Mesendoderm (in vitro differentiated cells): ENCODE measurements at regions not wholly inside any gene's neighbourhood (a gene's known extent, or its start where the extent isn't known, plus 50 kb on each side); places are given as distances from the start of the nearest gene placed in this dataset.
A peak's percentile ranks its signal among the peaks of the same experiment; 100 is the strongest.
"Not testable (repeated sequence)": the region's sequence is repeated elsewhere in the genome, so short reads cannot be mapped to it uniquely, and the experiment has no call there.

Experiments used
- DNase-seq: peaks from one replicate; pipeline ENCODE4 v3.0.0; 2013
- H2AK5ac ChIP-seq: 2 replicates; pipeline ENCODE4 v1.6.1; 2013; ENCODE audit warnings: low read length, inconsistent platforms
- H2BK120ac ChIP-seq: 2 replicates; pipeline ENCODE4 v1.6.1; 2013; ENCODE audit warnings: low read depth, mild to moderate bottlenecking, low read length, moderate library complexity, mixed read lengths
- H2BK15ac ChIP-seq: replicated peaks from 2 replicates; pipeline ENCODE4 v1.6.1; 2013; ENCODE audit warnings: low read depth, mild to moderate bottlenecking, moderate library complexity
- H2BK5ac ChIP-seq: 2 replicates; pipeline ENCODE4 v1.6.1; 2013; ENCODE audit warnings: low read length, inconsistent platforms
- H3K18ac ChIP-seq: 2 replicates; pipeline ENCODE4 v1.6.1; 2013; ENCODE audit warnings: mild to moderate bottlenecking, low read length, mixed read lengths
- H3K23ac ChIP-seq: one replicate; pipeline ENCODE4 v1.6.1; 2013; ENCODE audit warnings: low read length
- H3K27ac ChIP-seq: 2 replicates; pipeline ENCODE4 v1.5.1; 2013; ENCODE audit warnings: low read depth, mild to moderate bottlenecking, inconsistent platforms, low read length, moderate library complexity
- H3K27me3 ChIP-seq: 2 replicates; pipeline ENCODE4 v1.6.1; 2013; ENCODE audit warnings: low read length, control low read depth, mild to moderate bottlenecking, inconsistent platforms; ENCODE audit not compliant: insufficient read depth, poor library complexity
- H3K36me3 ChIP-seq: 2 replicates; pipeline ENCODE4 v1.6.1; 2013; ENCODE audit warnings: low read length, inconsistent platforms; ENCODE audit not compliant: control insufficient read depth, insufficient read depth
- H3K4ac ChIP-seq: one replicate; pipeline ENCODE4 v1.6.1; 2013; ENCODE audit warnings: low read depth, mild to moderate bottlenecking, low read length, moderate library complexity
- H3K4me1 ChIP-seq: 2 replicates; pipeline ENCODE4 v1.6.1; 2013; ENCODE audit warnings: low read depth, low read length, inconsistent platforms; ENCODE audit not compliant: control insufficient read depth
- H3K4me2 ChIP-seq: 2 replicates; pipeline ENCODE4 v1.6.1; 2013; ENCODE audit warnings: low read length
- H3K4me3 ChIP-seq: 2 replicates; pipeline ENCODE4 v1.5.1; 2013; ENCODE audit warnings: mild to moderate bottlenecking, low read length
- H3K56ac ChIP-seq: one replicate; pipeline ENCODE4 v1.6.1; 2013; ENCODE audit warnings: low read length
- H3K79me1 ChIP-seq: 2 replicates; pipeline ENCODE4 v1.6.1; 2013; ENCODE audit warnings: low read length, inconsistent platforms
- H3K79me2 ChIP-seq: 2 replicates; pipeline ENCODE4 v1.6.1; 2013; ENCODE audit warnings: mild to moderate bottlenecking, low read length; ENCODE audit not compliant: control insufficient read depth, insufficient read depth
- H3K9ac ChIP-seq: 2 replicates; pipeline ENCODE4 v1.6.1; 2013; ENCODE audit warnings: low read length, inconsistent platforms
- H4K5ac ChIP-seq: one replicate; pipeline ENCODE4 v1.6.1; 2013; ENCODE audit warnings: low read length
- H4K8ac ChIP-seq: one replicate; pipeline ENCODE4 v1.6.1; 2013; ENCODE audit warnings: low read depth, mild to moderate bottlenecking, control low read depth, low read length, moderate library complexity
- WGBS: extraction: QIAGEN DNeasy Blood & Tissue Kit; methylation state at CpG from one replicate; pipeline ENCODE4 v1.1.7; 2013; ENCODE audit warnings: low lambda C conversion rate, missing lambda C conversion rate; ENCODE audit not compliant: insufficient coverage; ENCODE audit errors: extremely low coverage; 5-methylcytosine and 5-hydroxymethylcytosine counted together

DNA sequence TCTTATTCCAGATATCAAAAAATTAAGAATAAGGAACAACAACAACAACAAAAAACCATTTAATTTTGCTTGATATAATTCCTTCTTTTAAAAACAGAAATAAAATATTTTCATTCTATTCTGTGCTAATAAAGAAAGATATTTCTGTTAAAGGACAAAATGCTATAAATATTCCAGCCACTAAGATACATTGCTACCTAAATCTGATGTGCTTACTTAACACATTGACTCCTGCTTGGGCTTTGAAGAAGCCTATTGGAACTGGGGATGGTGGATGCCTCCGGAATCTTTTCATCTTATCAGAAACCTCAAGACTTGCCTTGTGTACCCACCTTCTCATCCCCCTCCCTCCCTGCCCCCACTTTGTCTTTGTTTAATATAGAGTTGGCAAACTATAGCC is 320.2 kb downstream of the MEX3B start:
- no peak overlapping the region for H4K5ac ChIP-seq

DNA sequence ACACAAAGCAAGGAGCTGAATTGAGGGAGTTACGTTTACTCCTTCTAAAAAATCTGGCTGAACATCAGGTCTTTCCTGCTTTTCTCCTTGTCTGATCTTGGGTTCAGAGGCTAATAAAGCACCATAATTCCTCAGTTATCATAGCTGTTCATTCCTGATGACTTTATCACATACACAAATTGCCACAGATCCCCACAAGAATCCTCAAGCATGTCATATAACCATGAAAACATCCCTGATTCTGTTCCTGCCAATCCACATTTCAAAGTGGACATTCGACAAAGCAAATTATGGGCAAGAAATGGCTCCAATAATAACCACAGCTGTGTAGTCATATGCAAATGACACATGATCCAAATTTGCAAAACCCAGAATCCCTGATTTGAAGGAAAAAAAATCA is 321.3 kb downstream of the MEX3B start:
- Histone ChIP-seq H3K9ac (no peak overlapping the region), H3K4me1 (no peaks in the 10 kb centered on the region), H3K27ac (no peak overlapping the region), H3K56ac (no peak overlapping the region), H3K4me3 (no peak overlapping the region), H3K79me2 (no peaks in the 10 kb centered on the region), H2AK5ac (no peak overlapping the region), H3K4me2 (no peak overlapping the region), H4K5ac (no peak overlapping the region), H4K8ac (no peak overlapping the region), H3K79me1 (no peaks in the 10 kb centered on the region), H2BK5ac (no peak overlapping the region), H3K36me3 (no peaks in the 10 kb centered on the region), H2BK15ac (no peak overlapping the region), H3K23ac (no peak overlapping the region), H3K27me3 (no peaks in the 10 kb centered on the region), H3K18ac (no peak overlapping the region), H3K4ac (no peak overlapping the region), H2BK120ac (no peak overlapping the region)
- no CpG with 5 or more reads among the region's 2 CpGs for whole genome bisulfite sequencing
- no peak for DNase-seq

More for the DNA sequence above, 320.2 kb downstream of the MEX3B start:
- Histone ChIP-seq H3K4me1 (no peaks in the 10 kb centered on the region), H3K27ac (no peak overlapping the region), H2BK5ac (no peak overlapping the region), H2AK5ac (no peak overlapping the region), H3K23ac (no peak overlapping the region), H3K56ac (no peak overlapping the region), H4K8ac (no peak overlapping the region), H2BK15ac (no peak overlapping the region), H3K9ac (no peak overlapping the region), H3K79me2 (no peaks in the 10 kb centered on the region), H3K79me1 (no peaks in the 10 kb centered on the region), H3K4me3 (no peak overlapping the region), H3K27me3 (no peaks in the 10 kb centered on the region), H3K4me2 (no peak overlapping the region), H2BK120ac (no peak overlapping the region), H3K4ac (no peak overlapping the region), H3K36me3 (no peaks in the 10 kb centered on the region), H3K18ac (no peak overlapping the region)
- no CpG with 5 or more reads among the region's 1 CpG for WGBS
- DNase-seq, result peak; percentile 23

GRCh38 chr15:81723701-81724100 is 322.1 kb downstream of the MEX3B start:
- Histone ChIP-seq H3K23ac (no peak overlapping the region), H3K27ac (no peak overlapping the region), H2BK120ac (no peak overlapping the region), H3K4ac (no peak overlapping the region), H4K8ac (no peak overlapping the region), H2BK5ac (no peak overlapping the region), H3K4me2 (no peak overlapping the region), H3K79me2 (no peaks in the 10 kb centered on the region), H3K18ac (no peak overlapping the region), H3K4me3 (no peak overlapping the region), H2AK5ac (no peak overlapping the region), H3K4me1 (no peaks in the 10 kb centered on the region), H4K5ac (no peak overlapping the region), H3K9ac (no peak overlapping the region), H3K79me1 (no peaks in the 10 kb centered on the region), H3K56ac (no peak overlapping the region), H2BK15ac (no peak overlapping the region), H3K36me3 (no peaks in the 10 kb centered on the region), H3K27me3 (no peaks in the 10 kb centered on the region)
- no CpG with 5 or more reads among the region's 3 CpGs for WGBS
- DNase-seq, result no peak

GRCh38 chr15:81723113-81723651 is 322.6 kb downstream of the MEX3B start:
- no peaks in the 10 kb centered on the region for H3K27me3 ChIP-seq
- H2BK120ac ChIP-seq, result no peak overlapping the region
- no peak overlapping the region for H3K18ac ChIP-seq
- no peak overlapping the region for H2AK5ac ChIP-seq
- no peak overlapping the region for H3K23ac ChIP-seq
- no peak overlapping the region for H2BK15ac ChIP-seq
- no peak overlapping the region for H4K5ac ChIP-seq
- H3K4me1 ChIP-seq, result no peaks in the 10 kb centered on the region
- no peak overlapping the region for H3K4ac ChIP-seq
- H3K27ac ChIP-seq, result no peak overlapping the region
- WGBS, result no CpG with 5 or more reads among the region's 5 CpGs
- H3K4me3 ChIP-seq, result no peak overlapping the region
- no peak overlapping the region for H3K9ac ChIP-seq
- H3K79me2 ChIP-seq, result no peaks in the 10 kb centered on the region
- H4K8ac ChIP-seq, result no peak overlapping the region
- DNase-seq, result no peak
- no peak overlapping the region for H3K4me2 ChIP-seq
- H3K79me1 ChIP-seq, result no peaks in the 10 kb centered on the region
- no peak overlapping the region for H3K56ac ChIP-seq
- no peaks in the 10 kb centered on the region for H3K36me3 ChIP-seq
- H2BK5ac ChIP-seq, result no peak overlapping the region

GRCh38 chr15:81716468-81716867 is 329.4 kb downstream of the MEX3B start:
- H3K18ac ChIP-seq, H3K79me2 ChIP-seq, H4K8ac ChIP-seq, H2BK120ac ChIP-seq, H2AK5ac ChIP-seq, H3K27me3 ChIP-seq, H3K36me3 ChIP-seq, H3K27ac ChIP-seq, H2BK5ac ChIP-seq, H3K4ac ChIP-seq, H3K9ac ChIP-seq, DNase-seq, H3K56ac ChIP-seq, H3K79me1 ChIP-seq, H3K4me3 ChIP-seq, H3K4me1 ChIP-seq, H3K4me2 ChIP-seq, H3K23ac ChIP-seq, H4K5ac ChIP-seq, H2BK15ac ChIP-seq: not testable (repeated sequence)
- no CpG with 5 or more reads among the region's 2 CpGs for WGBS

- no peaks in the 10 kb centered on the region for H3K36me3 ChIP-seq
- H3K9ac ChIP-seq, result no peak overlapping the region
- DNase-seq, result no peak
- H2BK15ac ChIP-seq, result no peak overlapping the region
- H3K56ac ChIP-seq, result no peak overlapping the region
- no peaks in the 10 kb centered on the region for H3K79me1 ChIP-seq
- no peaks in the 10 kb centered on the region for H3K79me2 ChIP-seq
- H3K18ac ChIP-seq, result no peak overlapping the region
- H4K8ac ChIP-seq, result no peak overlapping the region
- no peak overlapping the region for H3K27ac ChIP-seq
- no peaks in the 10 kb centered on the region for H3K27me3 ChIP-seq
- no peak overlapping the region for H3K23ac ChIP-seq
- H3K4ac ChIP-seq, result no peak overlapping the region
- 100% methylated on average over 1 of the region's 8 CpGs for WGBS
- no peaks in the 10 kb centered on the region for H3K4me1 ChIP-seq
- no peak overlapping the region for H3K4me3 ChIP-seq
- no peak overlapping the region for H3K4me2 ChIP-seq
- no peak overlapping the region for H2BK5ac ChIP-seq
- H2BK120ac ChIP-seq, result no peak overlapping the region
- no peak overlapping the region for H4K5ac ChIP-seq
- H2AK5ac ChIP-seq, result no peak overlapping the region
These were observed 335.5 kb downstream of the MEX3B start for GRCh38 chr15:81710328-81710727.
